HUES6 (cell line): ENCODE measurements at regions not wholly inside any gene's neighbourhood (a gene's known extent, or its start where the extent isn't known, plus 50 kb on each side); places are given as distances from the start of the nearest gene placed in this dataset.

Experiments used
- H3K27ac ChIP-seq: 2 replicates; pipeline ENCODE4 v1.7.0; 2013; ENCODE audit warnings: low read depth, mild to moderate bottlenecking, low read length, inconsistent platforms
- H3K27me3 ChIP-seq: 2 replicates; pipeline ENCODE4 v1.6.1; 2013; ENCODE audit warnings: low read length; ENCODE audit not compliant: control insufficient read depth, insufficient read depth
- H3K36me3 ChIP-seq: 2 replicates; pipeline ENCODE4 v1.6.1; 2013; ENCODE audit warnings: low read length; ENCODE audit not compliant: control insufficient read depth, insufficient read depth
- H3K4me1 ChIP-seq: 2 replicates; pipeline ENCODE4 v1.6.1; 2013; ENCODE audit warnings: low read length; ENCODE audit not compliant: control insufficient read depth, insufficient read depth
- H3K4me3 ChIP-seq: 2 replicates; pipeline ENCODE4 v1.5.1; 2013; ENCODE audit warnings: low read depth, low read length
- H3K9ac ChIP-seq: one replicate; pipeline ENCODE4 v1.6.1; 2013; ENCODE audit warnings: mild to moderate bottlenecking, low read length
- H3K9me3 ChIP-seq: 2 replicates; pipeline ENCODE4 v1.6.1; 2013; ENCODE audit warnings: low read depth, low read length; ENCODE audit not compliant: control insufficient read depth, insufficient read depth

DNA sequence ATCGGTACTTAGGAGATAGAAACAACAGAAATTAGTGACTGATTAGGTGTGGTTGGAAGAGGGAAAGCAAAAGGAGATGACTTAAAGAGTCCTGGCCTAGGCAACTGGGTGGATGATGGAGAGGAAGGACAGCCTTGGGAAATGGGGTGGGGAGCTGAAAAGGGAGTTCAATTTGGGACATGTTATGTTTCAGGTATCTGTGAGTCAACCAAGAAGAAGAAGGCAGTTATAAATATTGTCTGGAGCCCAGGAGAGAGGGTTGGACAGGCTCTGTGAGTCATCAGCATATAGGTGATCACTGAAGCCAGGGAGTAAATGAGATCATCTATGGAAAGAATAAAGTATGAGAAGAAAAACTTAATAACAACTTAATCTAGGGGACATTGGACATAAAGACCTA lies 357.7 kb downstream of the NPR3 start:
- H3K4me1 ChIP-seq: no peaks in the 10 kb centered on the region
- no peaks in the 10 kb centered on the region for H3K27me3 ChIP-seq
- no peak overlapping the region for H3K9ac ChIP-seq
- no peak overlapping the region for H3K27ac ChIP-seq
- no peaks in the 10 kb centered on the region for H3K9me3 ChIP-seq
- no peak overlapping the region for H3K4me3 ChIP-seq
- H3K36me3 ChIP-seq: no peaks in the 10 kb centered on the region

DNA sequence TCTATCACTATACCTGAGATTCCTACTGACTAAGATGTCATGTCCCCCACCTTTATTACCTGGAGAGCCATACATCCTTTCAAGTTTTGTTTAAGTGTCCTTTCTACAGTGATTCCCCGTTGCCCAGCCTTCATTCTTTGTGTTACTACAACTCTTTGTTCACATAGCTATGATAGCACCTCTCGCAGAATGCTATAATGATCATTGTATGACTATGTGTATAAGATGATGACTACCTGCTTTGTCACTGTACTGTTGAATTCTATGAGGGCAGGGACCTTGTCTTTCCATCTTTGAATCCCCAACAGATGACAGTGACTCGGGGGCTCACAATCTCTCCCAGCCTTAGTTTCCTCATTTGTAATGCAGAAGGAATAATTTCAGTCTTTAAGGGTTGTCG lies 361.2 kb downstream of the NPR3 start:
- H3K27me3 ChIP-seq: no peaks in the 10 kb centered on the region
- H3K36me3 ChIP-seq: no peaks in the 10 kb centered on the region
- no peak overlapping the region for H3K27ac ChIP-seq
- no peaks in the 10 kb centered on the region for H3K9me3 ChIP-seq
- no peak overlapping the region for H3K9ac ChIP-seq
- H3K4me1 ChIP-seq: no peaks in the 10 kb centered on the region
- no peak overlapping the region for H3K4me3 ChIP-seq

DNA sequence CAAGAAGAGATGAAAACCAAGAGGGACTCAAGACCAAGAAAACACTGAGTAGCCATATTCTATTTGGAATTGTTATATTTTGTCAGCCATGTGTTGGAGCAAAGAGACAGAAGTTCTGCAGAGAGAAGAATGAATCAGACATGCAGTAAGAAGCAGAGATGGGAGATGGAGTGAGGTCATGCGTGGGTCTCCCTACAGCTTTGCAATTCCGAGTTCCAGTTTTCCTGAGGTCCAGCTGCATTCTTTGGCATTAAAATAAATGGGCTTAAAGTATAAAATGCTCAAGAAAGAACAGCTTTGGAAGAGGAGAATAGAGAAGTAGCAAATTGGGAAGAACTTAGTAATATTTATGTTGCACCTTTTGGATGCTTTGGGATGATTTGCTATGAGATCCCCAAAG lies 361.6 kb downstream of the NPR3 start:
- no peak overlapping the region for H3K4me3 ChIP-seq
- H3K9ac ChIP-seq: no peak overlapping the region
- H3K27me3 ChIP-seq: no peaks in the 10 kb centered on the region
- no peaks in the 10 kb centered on the region for H3K36me3 ChIP-seq
- no peak overlapping the region for H3K27ac ChIP-seq
- H3K9me3 ChIP-seq: 0 out of 2 replicates have a peak, but pooled peaks cover 4% of the 10 kb centered on the region
- H3K4me1 ChIP-seq: no peaks in the 10 kb centered on the region

DNA sequence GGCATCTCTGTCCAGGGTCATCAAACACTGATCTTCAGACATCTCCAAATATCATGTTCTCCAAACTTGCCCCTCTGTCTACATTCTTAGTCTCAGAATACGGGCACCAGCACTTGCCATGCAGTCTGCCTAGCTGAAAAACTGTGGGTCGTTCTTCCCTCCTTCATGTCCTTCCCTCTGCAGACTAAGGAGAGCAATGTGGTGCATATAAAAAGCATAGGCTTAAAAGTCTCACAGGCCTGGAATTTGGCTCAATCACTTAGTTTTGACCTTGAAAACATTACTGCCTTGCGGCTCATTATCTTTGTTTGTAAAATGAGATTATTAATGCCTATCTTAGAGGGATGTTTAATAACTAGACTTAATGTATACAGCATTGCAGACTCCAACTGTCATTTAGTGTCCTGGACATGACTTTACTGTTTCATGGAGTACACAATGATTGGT lies 362.8 kb downstream of the NPR3 start:
- no peaks in the 10 kb centered on the region for H3K4me1 ChIP-seq
- no peak overlapping the region for H3K4me3 ChIP-seq
- H3K9me3 ChIP-seq: 0 out of 2 replicates have a peak, but pooled peaks cover 4% of the 10 kb centered on the region
- H3K9ac ChIP-seq: no peak overlapping the region
- no peak overlapping the region for H3K27ac ChIP-seq
- H3K36me3 ChIP-seq: no peaks in the 10 kb centered on the region
- H3K27me3 ChIP-seq: no peaks in the 10 kb centered on the region

DNA sequence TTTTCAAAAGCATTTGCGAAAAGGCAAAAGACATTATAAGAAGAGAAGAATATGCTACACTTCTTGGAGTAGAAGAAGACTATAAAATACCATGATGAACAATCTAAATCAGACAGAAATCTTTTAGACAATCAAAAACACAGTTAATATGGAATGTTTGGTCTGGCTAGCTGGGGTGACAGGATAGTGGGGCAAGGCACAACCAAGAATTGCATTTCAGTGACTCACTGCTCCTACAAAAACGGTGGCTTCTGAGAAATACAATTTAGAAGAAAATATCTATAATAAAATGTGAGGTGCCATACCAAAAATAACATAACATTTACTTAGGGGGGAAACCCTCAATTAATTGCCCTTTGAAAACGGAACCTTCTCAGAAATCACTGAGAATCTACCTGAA lies 363.4 kb downstream of the NPR3 start:
- H3K36me3 ChIP-seq: no peaks in the 10 kb centered on the region
- H3K9me3 ChIP-seq: 0 out of 2 replicates have a peak, but pooled peaks cover 4% of the 10 kb centered on the region
- no peak overlapping the region for H3K9ac ChIP-seq
- no peak overlapping the region for H3K27ac ChIP-seq
- H3K4me3 ChIP-seq: no peak overlapping the region
- no peaks in the 10 kb centered on the region for H3K27me3 ChIP-seq
- no peaks in the 10 kb centered on the region for H3K4me1 ChIP-seq

DNA sequence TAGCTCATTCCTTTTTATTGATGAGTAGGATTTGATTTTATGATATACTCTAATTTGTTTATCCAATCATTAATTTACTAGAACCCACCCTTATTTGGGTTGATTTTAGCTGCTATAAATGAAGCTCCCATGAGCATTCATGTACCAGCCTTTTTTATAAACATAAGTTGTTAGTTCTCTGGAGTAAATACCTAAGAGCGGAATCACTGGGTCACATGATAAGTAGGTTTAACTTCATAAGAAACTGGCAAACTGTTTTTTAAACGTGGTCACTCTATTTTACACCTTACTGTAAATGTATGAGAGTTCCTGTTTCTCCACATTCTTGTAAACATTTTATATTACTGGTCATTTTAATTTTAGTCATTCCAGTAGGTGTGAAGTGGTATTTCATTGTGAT lies 364.6 kb downstream of the NPR3 start:
- H3K4me3 ChIP-seq: no peak overlapping the region
- H3K9ac ChIP-seq: no peak overlapping the region
- no peaks in the 10 kb centered on the region for H3K36me3 ChIP-seq
- no peaks in the 10 kb centered on the region for H3K4me1 ChIP-seq
- H3K27me3 ChIP-seq: no peaks in the 10 kb centered on the region
- 0 out of 2 replicates have a peak, but pooled peaks cover 4% of the 10 kb centered on the region for H3K9me3 ChIP-seq
- H3K27ac ChIP-seq: no peak overlapping the region

DNA sequence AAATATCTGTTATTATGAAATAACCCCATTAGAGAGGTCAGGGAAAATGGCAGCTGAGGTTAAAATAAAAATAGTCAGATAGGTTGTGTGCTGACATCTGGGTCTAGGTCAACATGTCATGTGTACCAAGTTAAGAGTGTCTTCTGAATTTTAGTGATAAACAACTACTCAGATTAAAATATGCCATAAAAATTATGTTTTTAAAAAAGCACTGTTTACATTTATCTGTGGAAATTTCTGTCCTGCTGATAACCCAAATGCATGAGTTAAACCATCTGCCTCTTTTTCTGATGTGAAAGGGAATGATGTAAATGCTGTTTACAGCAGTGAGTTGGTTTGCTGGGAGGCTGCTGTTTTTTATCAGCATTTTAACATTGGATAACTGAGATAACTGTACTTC lies 361.2 kb upstream of the TARS1 start:
- H3K36me3 ChIP-seq: no peaks in the 10 kb centered on the region
- H3K27me3 ChIP-seq: no peaks in the 10 kb centered on the region
- no peaks in the 10 kb centered on the region for H3K4me1 ChIP-seq
- H3K4me3 ChIP-seq: no peak overlapping the region
- no peak overlapping the region for H3K9ac ChIP-seq
- 0 out of 2 replicates have a peak, but pooled peaks cover 4% of the 10 kb centered on the region for H3K9me3 ChIP-seq
- no peak overlapping the region for H3K27ac ChIP-seq

DNA sequence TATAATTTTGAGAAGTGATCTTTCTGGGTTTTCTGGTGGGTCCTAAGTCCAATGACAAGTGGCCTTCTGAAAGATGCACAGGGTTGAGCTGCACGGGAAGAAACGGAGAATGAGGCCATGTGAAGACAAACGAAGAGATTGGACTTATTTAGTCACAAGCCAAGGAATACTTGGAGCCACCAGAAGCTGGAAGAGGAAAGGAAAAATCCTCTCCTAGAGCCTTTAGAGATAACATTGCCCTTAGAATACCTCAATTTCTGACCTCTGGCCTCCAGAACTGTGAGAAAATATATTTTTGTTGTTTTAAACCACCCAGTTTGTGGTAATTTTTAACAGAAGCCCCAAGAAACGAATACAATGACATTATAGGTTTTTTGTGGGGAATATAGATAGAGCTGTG lies 360.5 kb upstream of the TARS1 start:
- Histone ChIP-seq H3K9ac (no peak overlapping the region), H3K36me3 (no peaks in the 10 kb centered on the region), H3K27ac (no peak overlapping the region), H3K9me3 (0 out of 2 replicates have a peak, but pooled peaks cover 4% of the 10 kb centered on the region), H3K27me3 (no peaks in the 10 kb centered on the region), H3K4me1 (no peaks in the 10 kb centered on the region), H3K4me3 (no peak overlapping the region)

DNA sequence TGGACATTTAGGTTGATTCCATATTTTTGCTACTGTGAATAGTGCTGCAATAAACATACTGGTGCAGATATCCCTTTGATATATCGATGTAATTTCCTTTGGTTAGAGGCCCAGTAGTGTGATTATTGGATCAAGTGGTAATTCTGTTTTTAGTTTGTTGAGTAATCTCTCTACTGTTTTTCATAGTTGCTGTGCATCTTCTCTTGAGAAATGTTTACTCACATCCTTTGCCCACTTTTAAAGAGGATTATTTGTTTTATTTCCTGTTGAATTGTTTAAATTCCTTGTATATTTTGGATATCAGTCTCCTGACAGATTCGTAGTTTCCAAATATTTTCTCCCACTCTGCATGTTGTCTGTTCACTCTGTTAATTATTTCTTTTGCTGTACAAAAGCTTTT lies 352.6 kb upstream of the TARS1 start:
- no peak overlapping the region for H3K27ac ChIP-seq
- 0 out of 2 replicates have a peak, but pooled peaks cover 4% of the 10 kb centered on the region for H3K4me1 ChIP-seq
- no peaks in the 10 kb centered on the region for H3K27me3 ChIP-seq
- H3K9me3 ChIP-seq: peaks cover 3% of the 10 kb centered on the region; the same call in 1 of the 2 replicates
- H3K9ac ChIP-seq: no peak overlapping the region
- no peak overlapping the region for H3K4me3 ChIP-seq
- no peaks in the 10 kb centered on the region for H3K36me3 ChIP-seq

DNA sequence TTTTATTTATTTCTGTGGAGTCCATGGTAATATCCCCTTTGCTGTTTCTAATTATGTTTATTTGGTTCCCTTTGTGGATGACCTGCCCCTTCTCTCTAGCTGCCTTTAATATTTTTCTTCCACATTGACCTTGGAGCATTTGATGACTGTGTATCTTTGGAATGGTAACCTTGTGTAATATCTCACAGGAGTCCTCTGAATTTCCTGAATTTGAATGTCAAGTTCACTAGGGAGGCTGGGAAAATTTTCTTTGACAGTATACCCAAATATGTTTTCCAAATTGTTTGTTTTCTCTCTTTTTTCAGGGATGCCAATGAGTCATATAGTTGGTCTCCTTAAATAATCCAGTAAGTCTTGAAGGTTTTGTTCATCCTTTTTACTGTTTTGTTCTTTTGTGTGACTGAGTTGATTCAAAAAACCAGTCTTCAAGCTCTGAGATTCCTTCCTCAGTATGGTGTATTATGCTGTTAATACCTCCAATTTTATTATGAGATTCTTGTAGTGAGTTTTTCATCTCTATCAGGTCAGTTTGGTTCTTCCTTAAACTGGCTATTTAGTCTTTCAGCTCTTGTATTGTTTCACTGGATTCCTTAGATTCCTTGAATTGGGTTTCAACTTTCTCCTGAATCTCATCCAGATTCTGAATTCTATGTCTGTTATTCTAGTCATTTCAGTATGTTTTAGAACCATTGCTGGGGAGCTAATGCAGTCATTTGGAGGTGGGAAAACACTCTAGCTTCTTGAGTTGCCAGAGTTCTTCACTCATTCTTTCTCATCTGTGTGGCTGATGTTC lies 349.0 kb upstream of the TARS1 start:
- Histone ChIP-seq H3K27ac (no peak overlapping the region), H3K27me3 (no peaks in the 10 kb centered on the region), H3K36me3 (no peaks in the 10 kb centered on the region), H3K4me3 (no peak overlapping the region), H3K9me3 (no peaks in the 10 kb centered on the region), H3K9ac (no peak overlapping the region), H3K4me1 (0 out of 2 replicates have a peak, but pooled peaks cover 4% of the 10 kb centered on the region)

DNA sequence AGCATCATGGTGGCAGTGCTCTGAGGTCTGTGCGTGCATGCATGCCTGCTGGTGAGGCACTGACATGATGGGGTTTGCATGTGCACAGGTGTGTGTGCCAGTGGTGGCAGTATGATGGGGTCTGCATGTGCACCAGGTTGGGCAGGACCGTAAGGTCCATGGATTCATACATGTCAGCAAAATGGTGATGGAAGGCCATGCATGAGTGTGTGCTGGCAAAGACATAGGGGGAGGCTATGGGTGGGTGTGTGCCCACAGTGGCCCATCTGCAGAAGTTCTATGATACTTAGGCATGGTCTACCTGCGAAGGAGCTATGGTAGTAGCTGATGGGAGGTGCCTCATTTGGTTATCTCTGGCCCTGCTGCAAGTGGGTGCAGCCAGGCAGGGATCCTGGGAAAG lies 348.0 kb upstream of the TARS1 start:
- Histone ChIP-seq H3K4me3 (no peak overlapping the region), H3K27me3 (no peaks in the 10 kb centered on the region), H3K27ac (no peak overlapping the region), H3K36me3 (no peaks in the 10 kb centered on the region), H3K9ac (no peak overlapping the region), H3K4me1 (0 out of 2 replicates have a peak, but pooled peaks cover 4% of the 10 kb centered on the region), H3K9me3 (no peaks in the 10 kb centered on the region)
